RWPE1 (cell line): ENCODE measurements at regions not wholly inside any gene's neighbourhood (a gene's known extent, or its start where the extent isn't known, plus 50 kb on each side); places are given as distances from the start of the nearest gene placed in this dataset.

Source experiments
- CTCF ChIA-PET: fragments of 350-600 bp; sonication (Branson Sonifier 250); formaldehyde crosslinking; extraction: SDS; loops from one replicate; lab custom pipeline; 2021; lab: Yijun Ruan, JAX
- POLR2A ChIA-PET: fragments of 400-600 bp; formaldehyde crosslinking; extraction: SDS; loops from one replicate; lab custom pipeline; 2020; ENCODE audit warnings: antibody characterized with exemption; ENCODE audit not compliant: low non-redundant PET; lab: Yijun Ruan, JAX
- DNase-seq: peaks from one replicate; pipeline ENCODE4 v3.0.0; 2012; ENCODE audit warnings: low spot score
- H3K27ac ChIP-seq: fragments of 450-650 bp; 2 replicates; pipeline ENCODE4 v1.5.1; 2017
- CTCF ChIP-seq: fragments of 450-650 bp; conservative IDR thresholded peaks from 2 replicates; pipeline ENCODE4 v1.5.1; 2017; ENCODE audit warnings: low read depth, mild to moderate bottlenecking

DNA sequence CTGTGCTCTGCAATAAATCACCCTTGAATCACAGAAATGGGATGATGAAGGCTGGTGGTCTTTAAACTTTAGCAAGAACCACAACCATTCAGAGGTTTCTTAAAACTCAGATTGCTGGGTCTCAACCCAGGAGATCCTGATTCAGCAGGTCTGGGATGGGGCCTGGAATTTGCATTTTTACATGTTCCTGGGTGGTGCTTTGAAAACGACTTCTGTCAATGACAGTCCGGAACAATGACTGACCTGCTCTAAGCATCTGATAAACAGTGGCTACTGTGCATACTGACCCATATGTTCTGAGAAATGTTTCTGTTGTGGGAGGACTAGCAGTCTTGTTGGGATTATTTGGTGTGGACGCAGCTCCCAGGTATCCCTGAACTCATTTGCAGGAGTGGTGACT is 92.7 kb downstream of the GADD45G start:
- TF ChIP-seq CTCF: no peak
- ChIA-PET POLR2A (no interaction called here), CTCF (interaction anchor here (0.7 kb wide), 1 partner anchor 16 kb away, joined by 3 read pairs; no protein-coding TSS in a partner anchor)
- H3K27ac ChIP-seq: no peak overlapping the region
- no peak for DNase-seq

DNA sequence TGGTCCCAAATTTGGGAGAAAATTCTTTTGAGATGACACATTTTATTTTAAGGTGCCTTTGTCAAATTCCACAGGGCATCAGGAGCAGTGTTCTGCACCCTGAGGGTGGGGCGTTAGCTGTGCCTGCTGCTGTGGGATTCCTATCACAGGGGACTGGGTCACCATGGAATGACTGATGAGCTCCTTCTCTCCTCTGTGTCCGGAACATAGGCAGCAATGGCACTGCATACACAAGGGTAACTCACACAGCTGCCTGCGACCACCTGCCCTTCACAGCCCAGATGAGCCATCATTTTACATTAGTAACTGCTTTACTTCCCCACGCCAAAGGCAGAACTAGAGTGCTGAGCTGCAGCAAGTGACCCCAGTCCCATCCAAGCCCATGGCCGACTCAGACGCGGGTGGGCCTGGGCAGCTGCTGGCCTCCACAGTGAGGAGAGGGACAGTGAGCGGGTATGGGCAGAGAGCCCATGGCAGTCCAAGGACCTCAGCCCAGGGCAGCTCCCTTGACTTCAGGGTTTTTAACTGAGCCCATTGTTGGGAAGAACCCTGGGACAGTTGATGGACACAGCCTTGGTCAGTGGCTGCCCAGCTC is 93.7 kb downstream of the GADD45G start:
- ChIA-PET CTCF (no interaction called here), POLR2A (no interaction called here)
- no peak overlapping the region for H3K27ac ChIP-seq
- no peak for TF ChIP-seq CTCF
- DNase-seq: no peak

GRCh38 chr9:89699646-89700045 is 94.8 kb downstream of the GADD45G start:
- ChIA-PET POLR2A (no interaction called here), CTCF (no interaction called here)
- no peak for TF ChIP-seq CTCF
- DNase-seq: no peak
- no peak overlapping the region for H3K27ac ChIP-seq

GRCh38 chr9:89701221-89701798 is 96.5 kb downstream of the GADD45G start:
- no peak for DNase-seq
- no peak overlapping the region for H3K27ac ChIP-seq
- ChIA-PET POLR2A (no interaction called here), CTCF (interaction anchor here (0.7 kb wide), 1 partner anchor 18 kb away, joined by 3 read pairs; no protein-coding TSS in a partner anchor)
- TF ChIP-seq CTCF: no peak

DNA sequence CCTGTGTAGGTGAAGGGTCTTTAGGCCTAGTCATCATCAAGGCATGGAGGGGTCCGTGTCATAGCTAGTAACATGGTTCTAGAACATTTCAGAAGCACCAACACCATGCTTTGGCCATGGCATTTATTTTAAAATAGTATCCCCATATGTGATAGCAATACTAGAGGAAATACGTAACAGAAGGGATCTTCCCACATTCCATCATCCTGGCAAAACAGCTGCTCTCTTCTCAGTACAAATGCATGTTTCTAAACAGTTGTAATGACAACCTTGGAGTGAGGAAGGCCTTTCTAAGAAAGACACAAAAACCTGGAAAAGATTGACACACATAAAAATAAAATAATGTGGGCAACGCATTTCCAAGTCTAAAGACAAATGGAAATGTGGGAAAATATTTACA is 97.6 kb downstream of the GADD45G start:
- DNase-seq: no peak
- no peak for TF ChIP-seq CTCF
- CTCF ChIA-PET: interaction anchor here (0.5 to 1.0 kb wide), 3 partner anchors 55 to 1618 kb away, joined by 3 read pairs; no protein-coding TSS in a partner anchor
- H3K27ac ChIP-seq: no peak overlapping the region
- POLR2A ChIA-PET: no interaction called here

DNA sequence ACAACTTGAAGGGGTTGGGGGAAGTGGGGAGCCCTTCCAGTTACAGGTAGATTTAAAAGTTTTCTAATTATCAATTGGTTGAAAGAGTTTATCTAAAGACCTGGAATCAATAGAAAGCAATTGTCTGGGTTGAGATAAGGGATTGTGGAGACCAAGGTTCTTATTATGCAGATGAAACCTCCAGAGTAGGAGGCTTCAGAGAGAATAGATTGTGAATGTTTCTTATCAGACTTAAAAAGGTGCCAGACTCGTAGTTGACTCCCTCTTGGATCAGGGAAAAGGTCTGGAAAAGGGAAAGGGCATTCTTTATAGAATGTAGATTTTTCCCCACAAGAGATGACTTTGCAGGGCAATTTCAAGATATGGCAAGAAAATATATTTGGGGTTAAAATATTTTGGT is 100.8 kb downstream of the GADD45G start:
- ChIA-PET POLR2A (no interaction called here), CTCF (interaction anchor here (0.7 kb wide), 1 partner anchor 403 kb away, joined by 4 read pairs; no protein-coding TSS in a partner anchor)
- TF ChIP-seq CTCF: no peak
- no peak for DNase-seq
- no peak overlapping the region for H3K27ac ChIP-seq
